Body of pancreas (tissue), 4 donors: ENCODE measurements at regions not wholly inside any gene's neighbourhood (a gene's known extent, or its start where the extent isn't known, plus 50 kb on each side); places are given as distances from the start of the nearest gene placed in this dataset.

Experiments
- ATAC-seq: fragments of 150-250 bp; one replicate; pipeline ENCODE4 v1.9.1; 2016
- DNase-seq, 4 donors: peaks; one replicate each; pipeline ENCODE4 v3.0.0-alpha.2; 2019
- H3K27ac ChIP-seq, 4 donors: fragments of 200-600 bp; sonication (generic); 1 replicate in 3 of 4; 2 replicates in 1 of 4; pipeline versions ENCODE4 v1.5.1 to v1.6.1; 2016 to 2019; ENCODE audit warnings: mild to moderate bottlenecking in 1 of 4, mixed read lengths in 1 of 4, moderate library complexity in 1 of 4
- H3K27me3 ChIP-seq, 2 donors: fragments of 200-600 bp; sonication (generic); one replicate each; pipeline ENCODE4 v1.6.0; 2016; ENCODE audit warnings: mild to moderate bottlenecking in 1 of 2
- H3K36me3 ChIP-seq, 2 donors: fragments of 200-600 bp; sonication (generic); replicated peaks in 1 of 2; 2 replicates each; pipeline ENCODE4 v1.5.1; 2016; ENCODE audit warnings: low read depth in 2 of 2; ENCODE audit not compliant: insufficient read depth in 1 of 2
- H3K4me1 ChIP-seq: fragments of 200-600 bp; sonication (generic); one replicate; pipeline ENCODE4 v1.6.0; 2016
- H3K4me3 ChIP-seq, 2 donors: fragments of 200-600 bp; sonication (generic); 1 replicate in 1 of 2; 2 replicates in 1 of 2; pipeline ENCODE4 v1.5.1; 2016 to 2019
- H3K9me3 ChIP-seq, 3 donors: fragments of 200-600 bp; sonication (generic); 1 replicate in 2 of 3; 2 replicates in 1 of 3; pipeline ENCODE4 v1.5.1; 2016
- POLR2A ChIP-seq, 3 donors: fragments of 450-650 bp; IDR thresholded peaks; one replicate each; pipeline ENCODE4 v1.6.1; 2016; ENCODE audit warnings: antibody characterized with exemption in 3 of 3, mild to moderate bottlenecking in 2 of 3
- WGBS, 2 donors: methylation state at CpG; one replicate each; pipeline ENCODE4 v1.1.5; 2017; 5-methylcytosine and 5-hydroxymethylcytosine counted together
- intact Hi-C: fragments of 100-400 bp; cut with DNase I; formaldehyde crosslinking; loops from one replicate; pipeline ENCODE4 v1.15.1; 2023
- TF ChIP-seq, protein P1 (sequence below), 7 experiments: fragments of 450-650 bp in 4 of 7; fragments of 200-600 bp in 3 of 7; sonication (generic) in 3 of 7; IDR thresholded peaks; one replicate each; pipeline ENCODE4 v1.5.1; 2016 to 2019; ENCODE audit warnings: antibody characterized with exemption in 7 of 7

DNA sequence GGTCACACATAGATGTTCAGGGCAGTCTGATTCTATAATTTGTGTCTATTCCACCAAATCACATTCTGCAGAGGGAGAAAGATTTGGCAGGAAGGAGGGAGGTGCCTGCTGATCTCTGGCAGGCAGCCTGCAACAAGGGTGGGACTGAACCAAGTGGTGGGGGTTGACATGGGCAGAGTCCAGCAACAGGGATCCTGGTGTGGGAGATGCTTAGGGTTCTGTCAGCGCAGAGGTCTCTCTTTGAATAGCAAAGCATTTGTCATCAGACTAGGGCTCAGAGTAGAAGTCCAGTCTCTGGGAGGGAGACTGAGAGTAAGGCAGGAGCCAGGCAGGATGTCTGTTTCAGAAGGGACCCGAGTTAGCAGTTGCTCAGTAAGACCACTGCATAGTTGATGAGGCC lies 94.6 kb downstream of the UTP18 start:
- Histone ChIP-seq H3K4me1 (no peaks in the 10 kb centered on the region), H3K27ac (no peak overlapping the region), H3K36me3 (no peaks in the 10 kb centered on the region), H3K4me3 (no peak overlapping the region), H3K9me3 (no peaks in the 10 kb centered on the region), H3K27me3 (no peaks in the 10 kb centered on the region)
- DNase-seq (no peak), ATAC-seq (no peak)
- intact Hi-C loops = loop anchor here (10.0 kb wide), 1 partner anchor 50 kb away; no protein-coding TSS in a partner anchor
- TF ChIP-seq POLR2A (IDR thresholded peaks at IDR 0.05) = no peak
- TF ChIP-seq, protein P1, sequence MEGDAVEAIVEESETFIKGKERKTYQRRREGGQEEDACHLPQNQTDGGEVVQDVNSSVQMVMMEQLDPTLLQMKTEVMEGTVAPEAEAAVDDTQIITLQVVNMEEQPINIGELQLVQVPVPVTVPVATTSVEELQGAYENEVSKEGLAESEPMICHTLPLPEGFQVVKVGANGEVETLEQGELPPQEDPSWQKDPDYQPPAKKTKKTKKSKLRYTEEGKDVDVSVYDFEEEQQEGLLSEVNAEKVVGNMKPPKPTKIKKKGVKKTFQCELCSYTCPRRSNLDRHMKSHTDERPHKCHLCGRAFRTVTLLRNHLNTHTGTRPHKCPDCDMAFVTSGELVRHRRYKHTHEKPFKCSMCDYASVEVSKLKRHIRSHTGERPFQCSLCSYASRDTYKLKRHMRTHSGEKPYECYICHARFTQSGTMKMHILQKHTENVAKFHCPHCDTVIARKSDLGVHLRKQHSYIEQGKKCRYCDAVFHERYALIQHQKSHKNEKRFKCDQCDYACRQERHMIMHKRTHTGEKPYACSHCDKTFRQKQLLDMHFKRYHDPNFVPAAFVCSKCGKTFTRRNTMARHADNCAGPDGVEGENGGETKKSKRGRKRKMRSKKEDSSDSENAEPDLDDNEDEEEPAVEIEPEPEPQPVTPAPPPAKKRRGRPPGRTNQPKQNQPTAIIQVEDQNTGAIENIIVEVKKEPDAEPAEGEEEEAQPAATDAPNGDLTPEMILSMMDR (IDR thresholded peaks at IDR 0.05) = no peak
- 50 to 51% methylated on average over 1 to 2 of the region's 2 CpGs for WGBS, 2 donors

DNA sequence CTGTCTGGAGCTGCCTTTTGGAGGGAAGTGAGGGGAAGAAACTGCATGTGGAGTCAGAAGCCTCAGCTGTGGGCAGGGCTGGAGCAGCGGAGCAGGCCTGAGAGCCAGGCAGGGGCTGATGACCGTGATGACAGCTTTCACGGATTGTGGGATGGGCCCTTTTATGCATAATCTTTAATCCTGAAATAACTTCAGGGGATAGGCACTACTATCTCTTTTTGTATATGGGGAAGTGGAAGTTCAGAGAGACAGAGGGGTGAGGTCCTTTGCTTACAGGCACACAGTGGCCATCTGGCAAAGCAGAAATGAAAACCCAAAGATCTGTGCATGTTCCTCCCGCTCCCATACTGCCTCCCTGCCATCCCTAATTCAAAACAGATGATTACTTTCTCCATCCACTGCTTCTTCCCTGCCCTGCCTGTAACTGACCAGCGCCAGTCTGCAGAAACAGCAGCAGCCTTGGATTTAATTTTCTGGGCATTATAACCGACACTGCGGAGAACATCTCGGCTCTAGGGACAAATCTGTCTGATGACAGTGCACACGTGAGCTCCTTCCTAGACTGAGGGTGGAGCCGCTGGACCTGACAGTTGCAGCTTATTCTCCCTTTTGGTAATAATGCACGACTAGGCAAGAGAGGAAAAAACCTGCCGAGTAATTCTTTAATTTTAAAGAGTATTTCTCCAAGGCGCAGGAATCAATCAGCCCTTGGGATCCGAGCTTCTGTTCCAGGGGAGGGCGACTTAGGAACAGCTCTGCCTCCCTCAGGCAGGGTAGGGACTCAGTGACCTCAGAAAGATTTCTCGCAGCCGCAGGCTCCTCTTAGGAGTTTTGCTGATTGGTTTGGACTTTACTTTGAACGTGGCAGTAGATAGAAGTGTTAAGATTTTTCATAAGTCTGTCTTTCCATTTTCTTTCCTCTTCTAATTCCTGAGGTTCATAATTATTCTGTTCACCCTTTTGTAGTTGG lies 95.4 kb downstream of the UTP18 start:
- WGBS, 2 donors = 62 to 65% methylated on average over 18 of the region's 18 CpGs
- ATAC-seq (no peak), DNase-seq (no peak)
- no peak for TF ChIP-seq POLR2A (IDR thresholded peaks at IDR 0.05)
- TF ChIP-seq, protein P1 (IDR thresholded peaks at IDR 0.05) = no peak
- no peaks in the 10 kb centered on the region for H3K9me3 ChIP-seq
- intact Hi-C loops = loop anchor here (10.0 kb wide), 1 partner anchor 49 kb away; no protein-coding TSS in a partner anchor
- no peaks in the 10 kb centered on the region for H3K27me3 ChIP-seq
- H3K27ac ChIP-seq = no peak overlapping the region
- H3K4me1 ChIP-seq = no peaks in the 10 kb centered on the region
- no peak overlapping the region for H3K4me3 ChIP-seq
- H3K36me3 ChIP-seq = no peaks in the 10 kb centered on the region

DNA sequence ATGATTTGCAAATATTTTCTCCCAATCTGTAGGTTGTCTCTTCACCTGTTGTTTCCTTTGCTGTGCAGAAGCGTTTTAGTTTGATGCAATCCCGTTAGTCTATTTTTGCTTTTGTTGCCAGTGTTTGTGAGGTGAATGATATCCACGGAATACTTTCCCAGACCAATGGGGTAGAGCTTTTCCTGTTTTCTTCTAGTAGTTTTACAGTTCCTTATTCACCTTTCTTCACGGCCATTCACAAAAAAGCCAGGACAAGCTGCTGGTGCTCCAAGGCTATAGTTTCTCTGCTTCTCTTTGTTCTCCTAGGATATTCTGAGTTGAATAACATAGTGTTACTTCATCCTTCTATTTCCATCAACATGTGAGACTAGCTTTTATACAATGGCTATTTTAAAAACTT lies 98.7 kb downstream of the UTP18 start:
- Histone ChIP-seq H3K27ac (no peak overlapping the region), H3K36me3 (no peaks in the 10 kb centered on the region), H3K9me3 (no peaks in the 10 kb centered on the region), H3K4me3 (no peak overlapping the region), H3K27me3 (no peaks in the 10 kb centered on the region), H3K4me1 (no peaks in the 10 kb centered on the region)
- TF ChIP-seq, protein P1 (IDR thresholded peaks at IDR 0.05) = no peak
- TF ChIP-seq POLR2A (IDR thresholded peaks at IDR 0.05) = no peak
- DNase-seq (no peak), ATAC-seq (no peak)
- WGBS, 2 donors = 84 to 94% methylated on average over 4 of the region's 4 CpGs
- intact Hi-C loops = loop anchor here (10.0 kb wide), 1 partner anchor 46 kb away; no protein-coding TSS in a partner anchor

DNA sequence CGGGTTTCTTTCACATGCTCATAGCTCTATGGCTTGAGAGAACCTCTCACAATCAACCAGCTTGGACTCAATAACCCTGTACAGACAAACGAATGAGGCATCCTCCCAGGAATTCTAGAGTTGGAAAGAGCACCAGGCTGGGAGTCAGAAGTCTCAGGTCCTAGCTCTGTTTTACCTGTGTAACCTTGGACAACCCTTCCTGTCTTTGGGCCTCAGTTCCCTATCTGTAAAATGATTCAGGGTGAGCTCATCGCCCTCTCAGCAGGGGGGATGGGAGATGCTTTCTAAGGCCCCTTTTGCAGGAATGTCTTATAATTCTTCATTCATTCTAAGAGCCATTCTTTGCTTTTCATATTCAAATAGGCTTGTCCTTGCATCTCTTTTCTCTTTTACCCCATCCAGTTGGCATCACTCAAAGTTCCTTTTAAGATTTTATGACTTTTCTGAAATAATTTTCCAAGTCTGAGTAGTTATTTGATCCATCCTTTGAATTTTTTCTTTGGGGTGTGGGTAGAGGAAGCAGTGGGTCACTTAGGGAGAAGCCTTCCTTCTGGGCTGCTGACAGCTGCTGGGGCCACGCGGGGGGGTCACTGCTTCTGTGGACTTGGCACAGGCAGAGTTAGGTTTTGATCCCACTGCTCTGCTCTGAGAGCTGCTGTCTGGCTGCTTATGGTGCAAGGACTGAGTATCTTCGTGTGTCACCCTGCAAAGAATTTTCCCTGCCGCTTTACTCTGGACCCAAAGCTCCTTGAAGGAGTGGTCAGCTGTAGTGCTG lies 102.7 kb downstream of the UTP18 start:
- intact Hi-C loops = no loop called here
- H3K4me3 ChIP-seq = no peak overlapping the region
- no peaks in the 10 kb centered on the region for H3K36me3 ChIP-seq
- TF ChIP-seq, protein P1 (IDR thresholded peaks at IDR 0.05) = no peak
- H3K9me3 ChIP-seq = no peaks in the 10 kb centered on the region
- no peaks in the 10 kb centered on the region for H3K27me3 ChIP-seq
- ATAC-seq (no peak), DNase-seq (no peak)
- no peaks in the 10 kb centered on the region for H3K4me1 ChIP-seq
- no peak overlapping the region for H3K27ac ChIP-seq
- WGBS, 2 donors = 43 to 52% methylated on average over 7 of the region's 7 CpGs
